Adrenal gland (tissue), 9 donors: ENCODE measurements at regions not wholly inside any gene's neighbourhood (a gene's known extent, or its start where the extent isn't known, plus 50 kb on each side); places are given as distances from the start of the nearest gene placed in this dataset.
"Not testable (repeated sequence)": the region's sequence is repeated elsewhere in the genome, so short reads cannot be mapped to it uniquely, and the experiment has no call there.

Experiments
- DNase-seq, 7 donors: peaks; one replicate each; pipeline ENCODE4 v3.0.0-alpha.2; 2019 to 2020
- H3K27ac ChIP-seq, 5 donors: fragments of 200-600 bp; sonication (generic) in 4 of 5; 1 replicate in 3 of 5; 2 replicates in 2 of 5; pipeline versions ENCODE4 v1.5.1 to v1.8.0; 2016 to 2020; ENCODE audit warnings: mild to moderate bottlenecking in 1 of 5
- H3K27me3 ChIP-seq: fragments of 200-600 bp; 2 replicates; pipeline ENCODE4 v1.8.0; 2021
- H3K36me3 ChIP-seq, 2 donors: fragments of 200-600 bp; replicated peaks in 1 of 2; 1 replicate in 1 of 2; 2 replicates in 1 of 2; pipeline versions ENCODE4 v1.5.1 to v1.8.0; 2018 to 2022
- H3K4me1 ChIP-seq, 2 donors: fragments of 200-600 bp; replicated peaks in 1 of 2; 1 replicate in 1 of 2; 2 replicates in 1 of 2; pipeline versions ENCODE4 v1.5.1 to v1.8.0; 2018 to 2021
- H3K4me3 ChIP-seq, 4 donors: fragments of 200-600 bp; sonication (generic) in 3 of 4; one replicate each; pipeline ENCODE4 v1.5.1; 2016 to 2018
- H3K9me3 ChIP-seq, 3 donors: fragments of 200-600 bp; sonication (generic) in 1 of 3; replicated peaks in 1 of 3; 1 replicate in 2 of 3; 2 replicates in 1 of 3; pipeline versions ENCODE4 v1.5.1 to v1.8.0; 2016 to 2021
- POLR2A ChIP-seq, 2 donors: fragments of 450-650 bp; IDR thresholded peaks; one replicate each; pipeline ENCODE4 v1.6.1; 2017; ENCODE audit warnings: antibody characterized with exemption in 2 of 2, mild to moderate bottlenecking in 2 of 2, moderate library complexity in 1 of 2
- WGBS, 4 donors: extraction: QIAGEN DNeasy Blood & Tissue Kit in 2 of 4; methylation state at CpG; one replicate each; pipeline versions ENCODE4 v1.1.5 to v1.1.7; 2013 to 2017; 5-methylcytosine and 5-hydroxymethylcytosine counted together
- intact Hi-C, 2 donors: fragments of 100-400 bp; cut with DNase I; formaldehyde crosslinking; loops; one replicate each; pipeline versions ENCODE4 v1.14.1 to v1.15.0; 2022 to 2023
- TF ChIP-seq, protein P1 (sequence below), 6 experiments: fragments of 450-650 bp in 4 of 6; fragments of 200-600 bp in 2 of 6; sonication (generic) in 1 of 6; IDR thresholded peaks; 1 replicate in 5 of 6; 2 replicates in 1 of 6; pipeline versions ENCODE4 v1.5.1 to v1.8.0; 2016 to 2021; ENCODE audit warnings: antibody characterized with exemption in 6 of 6, mild to moderate bottlenecking in 2 of 6, moderate library complexity in 1 of 6
- donor health status: healthy with polysubstance abuse.
- donor health status: Bipolar disorder and iron deficiency.
- donor health status: DM: yes; HTN: yes; CAD: no.
- donor health status: DM: no; HTN: no; CAD: no.
- donor health status: DM: no; HTN: no; CAD: no.

DNA sequence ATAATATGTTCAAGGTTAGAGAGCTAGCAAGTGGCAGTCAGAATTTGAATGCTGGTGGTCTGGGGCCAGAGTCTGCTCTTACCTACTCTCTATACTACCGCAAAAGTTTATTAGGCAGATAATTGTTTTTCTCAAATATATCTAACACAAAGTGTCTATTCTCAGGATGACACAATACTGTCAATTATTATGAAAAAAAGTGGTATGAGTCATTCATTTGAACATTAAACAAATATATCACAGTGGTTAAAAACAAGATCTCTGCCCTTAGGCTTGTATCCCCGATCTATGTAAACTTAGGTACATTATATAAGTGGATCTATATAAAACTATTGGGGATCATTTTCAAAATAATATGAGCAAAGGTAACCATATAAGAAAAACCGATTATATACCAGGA lies 354.9 kb downstream of the CETN3 start:
- WGBS, 4 donors, result 72 to 80% (median 78%) methylated on average over 3 of the region's 3 CpGs
- Histone ChIP-seq H3K27ac (no peak overlapping the region), H3K4me1 (no peaks in the 10 kb centered on the region), H3K36me3 (no peaks in the 10 kb centered on the region), H3K27me3 (no peaks in the 10 kb centered on the region), H3K9me3 (no peaks in the 10 kb centered on the region), H3K4me3 (no peak overlapping the region)
- TF ChIP-seq, protein P1, sequence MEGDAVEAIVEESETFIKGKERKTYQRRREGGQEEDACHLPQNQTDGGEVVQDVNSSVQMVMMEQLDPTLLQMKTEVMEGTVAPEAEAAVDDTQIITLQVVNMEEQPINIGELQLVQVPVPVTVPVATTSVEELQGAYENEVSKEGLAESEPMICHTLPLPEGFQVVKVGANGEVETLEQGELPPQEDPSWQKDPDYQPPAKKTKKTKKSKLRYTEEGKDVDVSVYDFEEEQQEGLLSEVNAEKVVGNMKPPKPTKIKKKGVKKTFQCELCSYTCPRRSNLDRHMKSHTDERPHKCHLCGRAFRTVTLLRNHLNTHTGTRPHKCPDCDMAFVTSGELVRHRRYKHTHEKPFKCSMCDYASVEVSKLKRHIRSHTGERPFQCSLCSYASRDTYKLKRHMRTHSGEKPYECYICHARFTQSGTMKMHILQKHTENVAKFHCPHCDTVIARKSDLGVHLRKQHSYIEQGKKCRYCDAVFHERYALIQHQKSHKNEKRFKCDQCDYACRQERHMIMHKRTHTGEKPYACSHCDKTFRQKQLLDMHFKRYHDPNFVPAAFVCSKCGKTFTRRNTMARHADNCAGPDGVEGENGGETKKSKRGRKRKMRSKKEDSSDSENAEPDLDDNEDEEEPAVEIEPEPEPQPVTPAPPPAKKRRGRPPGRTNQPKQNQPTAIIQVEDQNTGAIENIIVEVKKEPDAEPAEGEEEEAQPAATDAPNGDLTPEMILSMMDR (IDR thresholded peaks at IDR 0.05), result no peak
- TF ChIP-seq POLR2A (IDR thresholded peaks at IDR 0.05), result no peak
- intact Hi-C loops, result no loop called here
- no peak for DNase-seq

DNA sequence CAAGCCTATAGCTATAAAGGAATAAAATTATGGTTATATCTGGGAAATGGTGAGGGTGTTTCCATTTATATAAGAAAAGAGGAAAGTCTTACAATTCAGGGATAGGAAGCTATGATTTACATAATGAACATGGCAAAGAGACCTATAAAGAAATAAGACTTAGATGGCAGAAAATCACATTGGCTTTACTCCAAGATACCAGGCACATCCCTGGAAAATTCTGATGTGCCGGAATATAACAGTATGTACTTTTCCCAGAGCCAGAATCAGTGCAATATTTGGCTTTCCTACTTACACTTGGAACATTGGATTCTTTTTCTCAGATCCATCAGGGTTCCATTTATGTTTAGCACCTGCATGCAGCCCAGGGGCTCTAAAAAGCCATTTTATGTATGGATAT lies 357.8 kb downstream of the CETN3 start:
- Histone ChIP-seq H3K27ac (no peak overlapping the region), H3K36me3 (no peaks in the 10 kb centered on the region), H3K9me3 (no peaks in the 10 kb centered on the region), H3K4me3 (no peak overlapping the region), H3K27me3 (no peaks in the 10 kb centered on the region), H3K4me1 (no peaks in the 10 kb centered on the region)
- intact Hi-C loops, result no loop called here
- WGBS, 4 donors, result 81 to 92% (median 85%) methylated on average over 1 of the region's 1 CpG
- TF ChIP-seq POLR2A (IDR thresholded peaks at IDR 0.05), result no peak
- TF ChIP-seq, protein P1 (IDR thresholded peaks at IDR 0.05), result no peak
- DNase-seq, result no peak

DNA sequence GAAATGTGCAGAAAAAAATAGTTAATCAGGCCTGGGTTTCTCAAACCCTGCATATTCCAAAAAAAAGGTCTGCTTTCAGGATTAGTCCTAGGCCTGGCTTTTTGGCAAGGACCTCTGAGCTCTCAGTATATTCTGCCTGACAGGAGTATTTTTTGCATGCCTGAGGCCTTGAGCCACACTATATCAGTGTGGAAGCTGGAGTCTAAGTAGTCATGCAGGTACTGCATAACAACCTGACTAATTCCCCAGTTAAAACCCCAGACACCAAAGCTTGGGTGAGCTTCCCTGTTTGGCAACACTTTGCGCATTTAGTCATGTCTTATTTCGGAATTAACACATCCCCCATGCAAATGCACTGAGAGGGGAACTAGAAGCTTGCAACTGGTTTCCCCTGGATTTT lies 359.5 kb downstream of the CETN3 start:
- Histone ChIP-seq H3K9me3 (no peaks in the 10 kb centered on the region), H3K4me1 (no peaks in the 10 kb centered on the region), H3K4me3 (no peak overlapping the region), H3K27me3 (no peaks in the 10 kb centered on the region), H3K36me3 (no peaks in the 10 kb centered on the region), H3K27ac (no peak overlapping the region)
- intact Hi-C loops, result no loop called here
- DNase-seq, result no peak
- no peak for TF ChIP-seq POLR2A (IDR thresholded peaks at IDR 0.05)
- TF ChIP-seq, protein P1 (IDR thresholded peaks at IDR 0.05), result no peak
- 83 to 98% (median 89%) methylated on average over 2 of the region's 2 CpGs for WGBS, 4 donors

DNA sequence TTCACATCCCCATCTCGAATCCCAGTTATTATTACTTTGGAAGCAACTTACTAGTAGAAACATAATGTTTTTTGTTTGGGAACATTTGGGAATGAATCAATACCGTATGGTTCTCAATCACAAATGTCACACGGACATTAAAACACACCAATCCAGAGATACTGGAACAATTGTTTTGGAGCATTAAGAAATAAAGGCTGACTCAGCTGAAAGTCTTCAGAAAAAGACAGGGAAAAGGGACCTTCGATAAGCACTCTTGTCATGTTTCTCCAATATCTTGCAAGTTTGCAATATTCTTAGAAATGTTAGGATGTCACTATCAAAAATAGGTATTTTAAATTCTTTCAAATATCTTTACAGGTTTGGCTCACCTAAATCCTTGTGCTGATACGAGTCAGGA lies 362.4 kb downstream of the CETN3 start:
- 63 to 73% (median 68%) methylated on average over 5 of the region's 5 CpGs for WGBS, 4 donors
- H3K4me1 ChIP-seq, result no peaks in the 10 kb centered on the region
- H3K36me3 ChIP-seq, result no peaks in the 10 kb centered on the region
- no peak for TF ChIP-seq POLR2A (IDR thresholded peaks at IDR 0.05)
- TF ChIP-seq, protein P1 (IDR thresholded peaks at IDR 0.05), result no peak
- no peaks in the 10 kb centered on the region for H3K9me3 ChIP-seq
- no peaks in the 10 kb centered on the region for H3K27me3 ChIP-seq
- no peak overlapping the region for H3K27ac ChIP-seq
- H3K4me3 ChIP-seq, result no peak overlapping the region
- intact Hi-C loops, result no loop called here
- no peak for DNase-seq

DNA sequence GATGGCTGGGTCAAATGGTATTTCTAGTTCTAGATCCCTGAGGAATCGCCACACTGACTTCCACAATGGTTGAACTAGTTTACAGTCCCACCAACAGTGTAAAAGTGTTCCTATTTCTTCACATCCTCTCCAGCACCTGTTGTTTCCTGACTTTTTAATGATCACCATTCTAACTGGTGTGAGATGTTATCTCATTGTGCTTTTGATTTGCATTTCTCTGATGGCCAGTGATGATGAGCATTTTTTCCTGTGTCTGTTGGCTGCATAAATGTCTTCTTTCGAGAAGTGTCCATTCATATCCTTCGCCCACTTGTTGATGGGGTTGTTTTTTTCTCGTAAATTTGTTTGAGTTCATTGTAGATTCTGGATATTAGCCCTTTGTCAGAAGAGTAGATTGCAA lies 369.5 kb downstream of the CETN3 start:
- 77 to 81% (median 78%) methylated on average over 4 of the region's 4 CpGs for WGBS, 4 donors
- H3K27ac ChIP-seq, H3K9me3 ChIP-seq, H3K4me3 ChIP-seq, intact Hi-C loops, H3K36me3 ChIP-seq, H3K27me3 ChIP-seq, DNase-seq, H3K4me1 ChIP-seq: not testable (repeated sequence)
